SK-N-SH (cell line): ENCODE measurements at regions not wholly inside any gene's neighbourhood (a gene's known extent, or its start where the extent isn't known, plus 50 kb on each side); places are given as distances from the start of the nearest gene placed in this dataset.

Experiments
- CTCF ChIA-PET: fragments of 300-600, 350-600 bp; formaldehyde crosslinking; extraction: SDS; loops from one replicate; lab custom pipeline; 2021; lab: Yijun Ruan, JAX
- POLR2A ChIA-PET: fragments of 350-600 bp; sonication (Branson Sonifier 250); formaldehyde crosslinking; extraction: SDS; loops from one replicate; lab custom pipeline; 2020; ENCODE audit warnings: antibody characterized with exemption, inconsistent platforms; lab: Yijun Ruan, JAX
- DNase-seq: peaks from one replicate; pipeline ENCODE4 v3.0.0; 2012
- H2AFZ ChIP-seq: fragments of 200-600 bp; sonication (generic); 2 replicates; pipeline ENCODE4 v1.8.1; 2016; ENCODE audit warnings: antibody characterized with exemption, mild to moderate bottlenecking, low read depth
- H3F3A ChIP-seq: fragments of 200-600 bp; sonication (generic); replicated peaks from 2 replicates; pipeline ENCODE3; 2016; ENCODE audit warnings: antibody characterized with exemption, mild to moderate bottlenecking; ENCODE audit not compliant: insufficient read depth
- H3K27ac ChIP-seq, 2 experiments: fragments of 200-500 bp in 1 of 2; fragments of 200-600 bp in 1 of 2; sonication (Bioruptor generic) in 1 of 2; sonication (generic), shearing (Covaris generic) in 1 of 2; 2 replicates each; pipeline versions ENCODE4 v1.5.1 to v1.6.1; 2014 to 2016; ENCODE audit warnings: low read depth in 2 of 2, inconsistent platforms in 1 of 2, low read length in 1 of 2, mild to moderate bottlenecking in 1 of 2, mixed read lengths in 1 of 2
- H3K27me3 ChIP-seq: fragments of 200-600 bp; sonication (generic), shearing (Covaris generic); 2 replicates; pipeline ENCODE4 v1.6.1; 2016; ENCODE audit warnings: mixed run types; ENCODE audit not compliant: insufficient read depth
- H3K36me3 ChIP-seq, 2 experiments: fragments of 200-500 bp in 1 of 2; fragments of 200-600 bp in 1 of 2; sonication (Bioruptor generic) in 1 of 2; sonication (generic) in 1 of 2; replicated peaks in 1 of 2; 2 replicates each; pipeline versions ENCODE3 to v1.5.1; 2014 to 2016; ENCODE audit warnings: low read length in 1 of 2, mild to moderate bottlenecking in 1 of 2; ENCODE audit not compliant: insufficient read depth in 2 of 2, control insufficient read depth in 1 of 2
- H3K4me1 ChIP-seq, 2 experiments: fragments of 200-500 bp in 1 of 2; fragments of 200-600 bp in 1 of 2; sonication (Bioruptor generic) in 1 of 2; sonication (generic), shearing (Covaris generic) in 1 of 2; 2 replicates each; pipeline versions ENCODE4 v1.5.1 to v1.6.1; 2014 to 2016; ENCODE audit warnings: low read depth in 1 of 2, low read length in 1 of 2, mixed run types in 1 of 2; ENCODE audit not compliant: insufficient read depth in 2 of 2, control insufficient read depth in 1 of 2
- H3K4me2 ChIP-seq: fragments of 200-600 bp; sonication (generic), shearing (Covaris generic); 2 replicates; pipeline ENCODE4 v1.6.1; 2017; ENCODE audit warnings: mixed run types
- H3K4me3 ChIP-seq, 2 experiments: fragments of 200-500 bp in 1 of 2; fragments of 200-600 bp in 1 of 2; sonication (Bioruptor generic) in 1 of 2; sonication (generic), shearing (Covaris generic) in 1 of 2; 2 replicates each; pipeline versions ENCODE4 v1.5.1 to v1.8.1; 2014 to 2016; ENCODE audit warnings: low read depth in 2 of 2, inconsistent platforms in 1 of 2, low read length in 1 of 2, mild to moderate bottlenecking in 1 of 2, mixed read lengths in 1 of 2, moderate library complexity in 1 of 2
- H3K79me2 ChIP-seq: fragments of 200-600 bp; sonication (generic); 2 replicates; pipeline ENCODE4 v1.8.1; 2017; ENCODE audit warnings: mild to moderate bottlenecking; ENCODE audit not compliant: insufficient read depth
- H3K9ac ChIP-seq: fragments of 200-600 bp; sonication (generic); 2 replicates; pipeline ENCODE4 v1.6.1; 2017; ENCODE audit warnings: mixed run types
- H3K9me2 ChIP-seq: fragments of 200-600 bp; sonication (generic); 2 replicates; pipeline ENCODE4 v1.6.1; 2017; ENCODE audit warnings: mixed run types
- H3K9me3 ChIP-seq: fragments of 200-600 bp; sonication (generic); 2 replicates; pipeline ENCODE4 v1.6.1; 2017; ENCODE audit warnings: mixed run types, mild to moderate bottlenecking, moderate library complexity
- H4K20me1 ChIP-seq: fragments of 200-600 bp; sonication (generic); 2 replicates; pipeline ENCODE4 v1.6.1; 2017; ENCODE audit warnings: mild to moderate bottlenecking, mixed run types; ENCODE audit not compliant: insufficient read depth
- CHD2 ChIP-seq: fragments of 150-350 bp; IDR thresholded peaks from 2 replicates; pipeline ENCODE4 v1.6.1; 2018; ENCODE audit warnings: low read length; ENCODE audit not compliant: partially characterized antibody
- ELF1 ChIP-seq: IDR thresholded peaks from 2 replicates; pipeline ENCODE4 v1.4.0; 2012
- FOSL2 ChIP-seq: IDR thresholded peaks from 2 replicates; pipeline ENCODE4 v1.4.0; 2012; ENCODE audit warnings: low read depth, mild to moderate bottlenecking, moderate library complexity, borderline replicate concordance
- GABPA ChIP-seq: IDR thresholded peaks from 2 replicates; pipeline ENCODE4 v1.4.0; 2012; ENCODE audit warnings: low read depth, mild to moderate bottlenecking
- GATA2 ChIP-seq: sonication (generic); formaldehyde crosslinking; IDR thresholded peaks from 2 replicates; pipeline ENCODE4 v1.5.0; 2020; ENCODE audit warnings: mild to moderate bottlenecking, missing genetic modification reagents
- MXI1 ChIP-seq: IDR thresholded peaks from 2 replicates; pipeline ENCODE4 v1.6.1; 2012; ENCODE audit warnings: mild to moderate bottlenecking, low read depth, low read length, improper control_type of control experiment
- POLR2AphosphoS5 ChIP-seq: IDR thresholded peaks from 2 replicates; pipeline ENCODE4 v1.6.1; 2012; ENCODE audit warnings: low read depth, low read length
- RAD21 ChIP-seq: IDR thresholded peaks from 2 replicates; pipeline ENCODE4 v1.6.1; 2012; ENCODE audit warnings: mild to moderate bottlenecking, low read length
- RFX5 ChIP-seq: IDR thresholded peaks from 2 replicates; pipeline ENCODE4 v1.6.1; 2012; ENCODE audit warnings: mild to moderate bottlenecking, improper control_type of control experiment, low read length
- TAF1 ChIP-seq: IDR thresholded peaks from 2 replicates; pipeline ENCODE4 v1.6.1; 2012; ENCODE audit warnings: low read depth, mild to moderate bottlenecking, low read length, moderate library complexity, borderline replicate concordance
- WGBS: methylation state at CpG from one replicate; pipeline ENCODE4 v1.1.6; 2017; ENCODE audit warnings: low lambda C conversion rate; 5-methylcytosine and 5-hydroxymethylcytosine counted together
- small RNA-seq, 7 experiments: library from RNA; depleted of rRNA; stranded (forward); fragments of <200 nt; gene quantifications; one replicate each; pipeline ENCODE3, GENCODE V24; 2012
- TF ChIP-seq, protein P1 (sequence below): fragments of 150-350 bp; IDR thresholded peaks from 2 replicates; pipeline ENCODE4 v1.6.1; 2016; ENCODE audit warnings: mild to moderate bottlenecking, low read depth, low read length
- TF ChIP-seq, protein P2 (sequence below): fragments of 200-600 bp; sonication (generic); IDR thresholded peaks from 2 replicates; pipeline ENCODE4 v1.6.1; 2017; ENCODE audit warnings: antibody characterized with exemption, mild to moderate bottlenecking, moderate library complexity
- TF ChIP-seq, protein P3 (sequence below): IDR thresholded peaks from 2 replicates; pipeline ENCODE4 v1.6.1; 2012; ENCODE audit warnings: mild to moderate bottlenecking, low read depth, low read length, moderate library complexity

DNA sequence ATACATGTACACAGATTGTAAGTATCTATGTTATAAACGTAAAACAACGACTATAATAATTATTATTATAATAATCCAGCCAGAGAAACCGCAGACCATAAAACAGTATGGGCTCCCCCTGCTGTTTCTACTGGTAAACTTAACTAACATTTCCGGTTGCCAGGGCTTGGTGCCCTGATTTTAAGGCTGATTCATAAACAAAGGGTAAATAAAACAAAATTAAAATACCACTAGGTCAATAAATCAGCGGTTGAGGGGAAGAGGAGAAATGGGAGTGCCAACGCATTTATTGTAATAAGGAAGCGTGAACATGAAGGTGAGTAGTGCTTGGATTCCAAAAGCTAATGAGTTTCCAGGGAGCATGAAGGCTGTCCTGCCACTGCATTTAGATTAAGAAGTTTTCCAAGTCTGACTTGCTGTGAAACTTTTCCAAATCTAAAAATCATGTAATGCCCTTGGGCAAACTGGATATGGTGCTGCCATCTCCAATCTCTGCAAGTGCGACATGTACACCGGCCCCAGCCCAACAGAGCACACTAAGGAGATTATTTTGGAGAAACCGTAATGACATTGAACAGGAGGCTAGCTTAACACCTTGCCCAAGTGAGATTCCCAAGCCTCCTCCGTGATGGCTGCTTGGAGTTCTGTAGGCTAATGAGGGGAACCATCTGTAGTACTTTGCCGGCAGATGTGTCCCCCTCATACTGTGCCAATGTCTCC lies 50.7 kb upstream of the HNRNPA3 start:
- Histone ChIP-seq H4K20me1 (no peaks in the 10 kb centered on the region), H3K27me3 (no peaks in the 10 kb centered on the region), H3K27ac (no peak overlapping the region), H3K36me3 (no peaks in the 10 kb centered on the region), H3K9me3 (no peaks in the 10 kb centered on the region), H3F3A (no peaks in the 10 kb centered on the region), H2AFZ (peak overlapping the region; percentile 48), H3K9me2 (no peaks in the 10 kb centered on the region), H3K9ac (no peak overlapping the region), H3K4me3 (no peak overlapping the region), H3K79me2 (no peaks in the 10 kb centered on the region), H3K4me2 (no peak overlapping the region), H3K4me1 (peaks cover 12 to 20% of the 10 kb centered on the region in 2 experiments; a peak in 3 of 4 replicates)
- WGBS, result 43% methylated on average over 10 of the region's 12 CpGs
- ChIA-PET CTCF (interaction anchor here (0.7 to 6.9 kb wide), 33 partner anchors 8 to 1051 kb away, joined by 3 to 121 read pairs (median 4); partner anchors contain the start of genes HOXD9 and NFE2L2), POLR2A (interaction anchor here (0.5 kb wide), 1 partner anchor 524 kb away, joined by 5 read pairs; no protein-coding TSS in a partner anchor)
- no peak for TF ChIP-seq MXI1
- no peak for TF ChIP-seq TAF1
- TF ChIP-seq GATA2, result no peak
- no peak for TF ChIP-seq ELF1
- TF ChIP-seq RFX5, result no peak
- TF ChIP-seq RAD21, result peak; percentile 47
- no peak for TF ChIP-seq CHD2
- TF ChIP-seq, protein P1, sequence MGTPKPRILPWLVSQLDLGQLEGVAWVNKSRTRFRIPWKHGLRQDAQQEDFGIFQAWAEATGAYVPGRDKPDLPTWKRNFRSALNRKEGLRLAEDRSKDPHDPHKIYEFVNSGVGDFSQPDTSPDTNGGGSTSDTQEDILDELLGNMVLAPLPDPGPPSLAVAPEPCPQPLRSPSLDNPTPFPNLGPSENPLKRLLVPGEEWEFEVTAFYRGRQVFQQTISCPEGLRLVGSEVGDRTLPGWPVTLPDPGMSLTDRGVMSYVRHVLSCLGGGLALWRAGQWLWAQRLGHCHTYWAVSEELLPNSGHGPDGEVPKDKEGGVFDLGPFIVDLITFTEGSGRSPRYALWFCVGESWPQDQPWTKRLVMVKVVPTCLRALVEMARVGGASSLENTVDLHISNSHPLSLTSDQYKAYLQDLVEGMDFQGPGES, result no peak
- TF ChIP-seq, protein P2, sequence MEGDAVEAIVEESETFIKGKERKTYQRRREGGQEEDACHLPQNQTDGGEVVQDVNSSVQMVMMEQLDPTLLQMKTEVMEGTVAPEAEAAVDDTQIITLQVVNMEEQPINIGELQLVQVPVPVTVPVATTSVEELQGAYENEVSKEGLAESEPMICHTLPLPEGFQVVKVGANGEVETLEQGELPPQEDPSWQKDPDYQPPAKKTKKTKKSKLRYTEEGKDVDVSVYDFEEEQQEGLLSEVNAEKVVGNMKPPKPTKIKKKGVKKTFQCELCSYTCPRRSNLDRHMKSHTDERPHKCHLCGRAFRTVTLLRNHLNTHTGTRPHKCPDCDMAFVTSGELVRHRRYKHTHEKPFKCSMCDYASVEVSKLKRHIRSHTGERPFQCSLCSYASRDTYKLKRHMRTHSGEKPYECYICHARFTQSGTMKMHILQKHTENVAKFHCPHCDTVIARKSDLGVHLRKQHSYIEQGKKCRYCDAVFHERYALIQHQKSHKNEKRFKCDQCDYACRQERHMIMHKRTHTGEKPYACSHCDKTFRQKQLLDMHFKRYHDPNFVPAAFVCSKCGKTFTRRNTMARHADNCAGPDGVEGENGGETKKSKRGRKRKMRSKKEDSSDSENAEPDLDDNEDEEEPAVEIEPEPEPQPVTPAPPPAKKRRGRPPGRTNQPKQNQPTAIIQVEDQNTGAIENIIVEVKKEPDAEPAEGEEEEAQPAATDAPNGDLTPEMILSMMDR, result peak; percentile 71
- no peak for TF ChIP-seq FOSL2
- TF ChIP-seq GABPA, result peak; percentile 14; the same call in 1 of the 2 replicates
- TF ChIP-seq, protein P3, sequence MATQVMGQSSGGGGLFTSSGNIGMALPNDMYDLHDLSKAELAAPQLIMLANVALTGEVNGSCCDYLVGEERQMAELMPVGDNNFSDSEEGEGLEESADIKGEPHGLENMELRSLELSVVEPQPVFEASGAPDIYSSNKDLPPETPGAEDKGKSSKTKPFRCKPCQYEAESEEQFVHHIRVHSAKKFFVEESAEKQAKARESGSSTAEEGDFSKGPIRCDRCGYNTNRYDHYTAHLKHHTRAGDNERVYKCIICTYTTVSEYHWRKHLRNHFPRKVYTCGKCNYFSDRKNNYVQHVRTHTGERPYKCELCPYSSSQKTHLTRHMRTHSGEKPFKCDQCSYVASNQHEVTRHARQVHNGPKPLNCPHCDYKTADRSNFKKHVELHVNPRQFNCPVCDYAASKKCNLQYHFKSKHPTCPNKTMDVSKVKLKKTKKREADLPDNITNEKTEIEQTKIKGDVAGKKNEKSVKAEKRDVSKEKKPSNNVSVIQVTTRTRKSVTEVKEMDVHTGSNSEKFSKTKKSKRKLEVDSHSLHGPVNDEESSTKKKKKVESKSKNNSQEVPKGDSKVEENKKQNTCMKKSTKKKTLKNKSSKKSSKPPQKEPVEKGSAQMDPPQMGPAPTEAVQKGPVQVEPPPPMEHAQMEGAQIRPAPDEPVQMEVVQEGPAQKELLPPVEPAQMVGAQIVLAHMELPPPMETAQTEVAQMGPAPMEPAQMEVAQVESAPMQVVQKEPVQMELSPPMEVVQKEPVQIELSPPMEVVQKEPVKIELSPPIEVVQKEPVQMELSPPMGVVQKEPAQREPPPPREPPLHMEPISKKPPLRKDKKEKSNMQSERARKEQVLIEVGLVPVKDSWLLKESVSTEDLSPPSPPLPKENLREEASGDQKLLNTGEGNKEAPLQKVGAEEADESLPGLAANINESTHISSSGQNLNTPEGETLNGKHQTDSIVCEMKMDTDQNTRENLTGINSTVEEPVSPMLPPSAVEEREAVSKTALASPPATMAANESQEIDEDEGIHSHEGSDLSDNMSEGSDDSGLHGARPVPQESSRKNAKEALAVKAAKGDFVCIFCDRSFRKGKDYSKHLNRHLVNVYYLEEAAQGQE, result no peak
- no peak for TF ChIP-seq POLR2AphosphoS5
- DNase-seq, result peak; percentile 48

Small RNA genes in the stretch of these regions (small RNA-seq; reads per million reads assigned to genes)
- 0 reads per million in 7 experiments for gene RNA5SP112
- 0 reads per million in 7 experiments for gene RNU6-187P
- gene RNU6ATAC14P, result 0 reads per million in 7 experiments
